Activated CD4-positive, alpha-beta T cell treated with anti-CD3 and anti-CD28 coated beads, Interleukin-2, amount 50 U/mL, for 16 hours (primary cell): ENCODE measurements at regions not wholly inside any gene's neighbourhood (a gene's known extent, or its start where the extent isn't known, plus 50 kb on each side); places are given as distances from the start of the nearest gene placed in this dataset.
"Not testable (repeated sequence)": the region's sequence is repeated elsewhere in the genome, so short reads cannot be mapped to it uniquely, and the experiment has no call there.

Experiments
- DNase-seq: peaks from one replicate; pipeline ENCODE4 v3.0.0-alpha.2; 2020

DNA sequence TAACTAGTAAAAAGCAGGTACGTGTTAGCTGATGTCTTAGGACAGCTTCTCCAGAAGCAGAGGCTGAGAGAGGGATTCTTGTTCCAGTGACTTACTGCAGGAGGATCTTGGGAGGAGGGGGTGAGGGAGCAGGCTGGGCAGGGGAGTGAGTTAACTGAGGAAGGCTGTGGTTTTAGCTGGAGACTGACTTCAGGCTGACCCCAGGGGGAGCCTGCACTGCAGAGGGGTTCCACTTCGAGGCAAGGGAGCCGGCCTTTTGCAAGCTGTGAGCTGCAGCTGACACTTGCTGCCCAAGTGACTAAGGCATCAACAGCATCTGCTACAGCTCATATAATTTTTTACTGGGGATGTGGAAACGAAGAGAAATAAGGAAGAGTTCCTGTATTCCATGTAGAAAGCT is 50.4 kb upstream of the SOD1 start:
- no peak for DNase-seq

DNA sequence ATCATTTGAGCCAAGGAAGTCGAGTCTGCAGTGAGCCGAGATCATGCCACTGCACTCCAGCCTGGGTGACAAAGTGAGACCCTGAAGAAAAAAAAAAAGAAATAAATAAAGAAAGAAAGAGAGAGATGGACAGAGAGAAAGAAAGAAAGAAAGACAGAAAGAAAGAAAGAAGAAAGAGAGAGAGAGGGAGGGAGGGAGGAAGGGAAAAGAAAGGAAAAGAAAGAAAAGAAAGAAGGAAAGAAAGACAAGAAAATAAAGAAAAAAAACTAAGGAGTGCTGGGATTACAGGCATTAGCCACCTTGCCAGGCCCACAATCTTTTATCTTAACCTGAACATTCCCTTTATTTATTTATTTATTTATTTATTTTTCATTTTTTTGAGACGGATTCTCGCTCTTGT is 51.7 kb upstream of the SOD1 start:
- DNase-seq = no peak

DNA sequence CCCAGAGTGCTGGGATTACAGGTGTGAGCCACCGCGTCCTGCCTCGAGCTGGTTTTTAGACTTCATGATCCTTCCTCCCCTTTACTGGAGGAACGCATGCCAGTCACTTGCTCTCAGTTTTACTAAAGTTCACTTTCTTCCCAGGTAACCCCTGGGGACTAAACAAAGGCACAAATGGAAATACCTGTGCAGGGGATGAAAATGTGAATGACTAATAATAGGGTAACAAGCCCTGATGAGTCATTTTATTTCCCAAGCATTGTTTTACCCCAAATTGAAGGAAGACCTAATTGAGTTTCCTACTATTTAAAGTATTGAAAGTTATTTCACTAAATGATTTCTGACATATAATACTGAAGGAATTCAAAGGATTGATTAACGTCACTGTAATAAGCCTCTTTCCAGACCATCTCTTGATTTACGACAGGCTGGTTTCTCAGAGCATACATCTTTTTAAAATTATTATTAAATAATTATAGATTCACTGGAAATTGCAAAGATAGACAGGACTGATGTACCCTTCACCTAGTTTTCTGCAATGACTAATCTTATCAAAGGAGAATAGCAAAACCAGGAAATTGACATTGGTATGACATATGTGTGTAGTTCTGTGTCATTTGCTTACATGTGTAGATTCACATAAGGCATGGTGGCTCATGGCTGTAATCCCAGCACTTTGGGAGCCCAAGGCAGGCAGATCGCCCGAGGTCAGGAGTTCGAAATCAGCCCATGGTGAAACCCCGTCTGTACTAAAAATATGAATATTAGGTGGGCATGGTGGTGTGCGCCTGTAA is 53.2 kb upstream of the SOD1 start:
- DNase-seq = no peak

- peak; percentile 66 for DNase-seq
Measured at GRCh38 chr21:31604591-31605190, 54.8 kb upstream of the SOD1 start.

GRCh38 chr21:31599563-31599962 is 59.9 kb upstream of the SOD1 start:
- no peak for DNase-seq

GRCh38 chr21:31599013-31599412 is 60.5 kb upstream of the SOD1 start:
- no peak for DNase-seq

GRCh38 chr21:31597683-31598082 is 61.8 kb upstream of the SOD1 start:
- DNase-seq = no peak

DNA sequence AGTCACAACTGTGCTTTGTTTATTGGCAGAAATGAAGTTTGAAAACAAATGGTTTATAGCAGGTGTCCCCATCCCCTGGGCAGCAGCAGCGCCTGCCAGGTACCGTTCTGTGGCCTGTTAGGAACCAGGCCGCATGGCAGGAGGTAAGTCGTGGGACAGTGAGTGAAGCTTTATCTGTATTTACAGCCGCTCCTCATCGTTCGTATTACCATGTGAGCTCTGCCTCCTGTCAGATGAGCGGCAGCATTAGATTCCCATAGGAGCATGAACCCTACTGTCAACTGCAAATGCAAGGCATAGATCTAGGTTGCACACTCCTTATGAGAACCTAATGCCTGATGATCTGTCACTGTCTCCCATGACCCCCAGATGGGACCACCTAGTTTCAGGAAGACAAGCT is 63.4 kb upstream of the SOD1 start:
- DNase-seq = no peak

DNA sequence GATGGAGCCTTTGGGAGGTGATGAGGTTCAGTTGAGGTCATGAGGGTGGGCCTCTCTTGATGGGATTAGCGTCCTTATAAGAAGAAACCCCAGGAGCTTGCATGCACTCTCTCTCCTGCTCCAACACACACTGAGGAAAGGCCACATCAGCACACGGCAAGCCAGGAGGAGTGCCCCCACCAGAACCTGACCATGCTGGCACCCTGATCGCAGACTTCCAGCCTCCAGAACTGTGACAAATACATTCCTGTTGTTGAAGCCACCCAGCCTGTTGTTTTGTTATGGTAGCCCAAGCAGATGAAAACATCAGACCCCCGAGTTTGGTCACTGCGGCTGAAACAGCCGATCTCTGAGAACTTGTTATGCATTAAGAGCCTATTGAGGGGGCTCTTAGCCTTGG is 64.8 kb upstream of the SOD1 start:
- no peak for DNase-seq

GRCh38 chr21:31594279-31594678 is 65.2 kb upstream of the SOD1 start:
- no peak for DNase-seq

DNA sequence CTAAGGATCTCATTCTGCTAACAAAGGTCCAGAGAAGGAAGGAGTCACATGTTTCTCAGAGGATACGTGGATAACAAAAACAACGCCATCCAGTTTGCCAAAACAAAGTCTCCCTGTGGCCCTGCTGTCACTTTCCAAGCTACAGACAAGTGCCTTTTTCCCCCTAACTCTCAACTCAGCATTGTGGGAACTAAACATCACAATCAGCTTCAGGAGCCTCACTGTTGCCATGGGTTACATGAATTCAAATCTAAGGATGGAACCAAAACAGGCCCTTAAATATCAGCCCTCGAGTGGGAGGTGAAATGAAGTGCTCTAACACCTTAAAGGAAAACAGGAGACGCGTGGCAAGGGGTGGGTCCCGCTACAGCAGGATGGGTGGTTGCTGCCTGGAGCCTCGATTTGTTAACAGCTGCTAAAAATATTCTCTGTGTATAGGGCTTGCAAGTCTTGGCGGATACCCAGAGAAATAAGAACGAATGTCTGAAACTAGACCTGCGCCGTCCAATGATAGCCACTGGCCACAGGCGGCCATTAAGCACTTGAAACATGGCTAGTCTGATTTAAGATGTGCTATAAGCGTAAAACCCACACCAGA is 66.4 kb upstream of the SOD1 start:
- DNase-seq = no peak

DNA sequence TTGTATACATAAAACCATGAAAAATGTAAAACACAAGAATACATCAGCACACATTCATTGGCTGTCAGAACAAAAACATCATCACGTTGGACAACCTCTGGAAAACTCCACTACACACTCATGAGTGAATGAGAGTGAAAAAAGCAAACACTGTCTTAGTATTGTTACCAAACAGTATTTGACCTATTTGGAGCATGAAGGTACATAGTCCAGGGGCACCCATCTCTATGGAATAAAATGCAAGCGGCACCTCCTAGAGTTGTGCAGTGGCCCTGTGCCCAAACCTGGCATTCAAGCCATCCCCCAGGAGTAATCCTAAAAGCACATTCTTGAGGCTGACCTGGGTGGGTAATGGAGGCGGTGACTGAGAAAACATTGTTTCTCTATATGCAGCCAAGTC is 67.0 kb upstream of the SOD1 start:
- no peak for DNase-seq

GRCh38 chr21:31589820-31590219 is 69.7 kb upstream of the SOD1 start:
- no peak for DNase-seq

GRCh38 chr21:31586118-31586517 is 73.4 kb upstream of the SOD1 start:
- DNase-seq = no peak

DNA sequence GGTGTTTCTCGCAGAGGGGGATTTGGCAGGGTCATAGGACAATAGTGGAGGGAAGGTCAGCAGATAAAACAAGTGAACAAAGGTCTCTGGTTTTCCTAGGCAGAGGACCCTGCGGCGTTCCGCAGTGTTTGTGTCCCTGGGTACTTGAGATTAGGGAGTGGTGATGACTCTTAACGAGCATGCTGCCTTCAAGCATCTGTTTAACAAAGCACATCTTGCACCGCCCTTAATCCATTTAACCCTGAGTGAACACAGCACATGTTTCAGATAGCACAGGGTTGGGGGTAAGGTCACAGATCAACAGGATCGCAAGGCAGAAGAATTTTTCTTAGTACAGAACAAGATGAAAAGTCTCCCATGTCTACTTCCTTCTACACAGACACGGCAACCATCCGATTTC is 75.6 kb upstream of the SOD1 start:
- DNase-seq = not testable (repeated sequence)

- DNase-seq = no peak
Measured at GRCh38 chr21:31583498-31583897, 76.0 kb upstream of the SOD1 start.

DNA sequence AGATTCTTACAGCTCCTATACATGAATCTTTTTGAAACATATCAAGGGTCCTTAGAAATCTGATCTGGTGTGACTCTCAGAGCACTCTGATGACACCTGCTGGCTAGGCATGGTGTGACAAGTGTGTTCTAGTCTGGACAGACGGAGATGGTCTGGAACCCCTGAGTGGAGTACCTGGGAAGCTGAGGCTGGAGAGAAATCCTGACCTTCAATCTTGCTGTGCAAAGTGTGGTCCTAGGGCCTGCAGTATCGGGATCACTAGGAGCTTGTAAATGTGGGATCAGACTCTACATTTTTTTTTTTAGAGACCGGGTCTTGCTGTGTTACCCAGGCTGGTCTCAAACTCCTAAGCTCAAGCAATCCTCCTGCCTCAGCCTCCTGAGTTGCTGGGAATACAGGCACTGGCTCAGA is 78.6 kb upstream of the SOD1 start:
- DNase-seq = peak; percentile 74

DNA sequence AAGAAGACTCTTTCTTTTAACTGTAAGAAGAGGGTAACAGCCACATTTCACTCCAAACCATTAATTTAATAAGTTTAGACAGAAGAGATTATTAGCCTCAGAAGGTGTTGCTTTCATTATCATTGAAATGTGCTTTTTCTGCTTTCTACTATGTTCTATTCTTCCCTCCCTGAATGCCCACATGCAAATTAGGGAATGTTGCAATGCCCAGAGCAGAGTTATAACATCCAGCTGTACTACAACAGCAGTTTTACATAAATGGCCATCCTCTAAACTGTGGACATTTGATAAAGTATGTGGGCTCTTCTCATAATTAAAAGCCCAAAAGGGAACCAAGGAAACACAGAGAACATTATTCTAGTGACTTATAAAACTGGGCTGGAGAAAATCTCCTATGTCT is 82.2 kb upstream of the SOD1 start:
- no peak for DNase-seq

DNA sequence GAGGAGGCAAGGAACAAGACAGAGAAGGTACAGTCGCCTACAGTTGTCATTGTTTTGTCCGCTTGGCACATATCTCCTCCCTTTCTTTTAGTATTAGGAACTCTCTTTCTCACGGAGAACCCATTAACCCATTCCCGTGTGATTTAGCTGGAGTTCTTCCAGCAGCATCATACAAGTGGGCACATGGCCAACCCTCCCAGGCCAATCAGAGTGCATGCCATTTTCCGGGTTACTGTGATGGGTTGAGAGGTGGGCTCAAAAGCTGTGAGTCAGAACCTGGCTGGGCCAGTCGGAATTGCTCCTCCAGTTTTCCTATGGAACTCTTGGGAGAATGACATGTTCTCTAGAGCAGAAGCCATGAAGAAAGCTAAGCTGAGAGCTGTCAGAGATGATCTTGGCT is 83.1 kb upstream of the SOD1 start:
- no peak for DNase-seq

GRCh38 chr21:31573217-31573616 is 86.3 kb upstream of the SOD1 start:
- DNase-seq = no peak

DNA sequence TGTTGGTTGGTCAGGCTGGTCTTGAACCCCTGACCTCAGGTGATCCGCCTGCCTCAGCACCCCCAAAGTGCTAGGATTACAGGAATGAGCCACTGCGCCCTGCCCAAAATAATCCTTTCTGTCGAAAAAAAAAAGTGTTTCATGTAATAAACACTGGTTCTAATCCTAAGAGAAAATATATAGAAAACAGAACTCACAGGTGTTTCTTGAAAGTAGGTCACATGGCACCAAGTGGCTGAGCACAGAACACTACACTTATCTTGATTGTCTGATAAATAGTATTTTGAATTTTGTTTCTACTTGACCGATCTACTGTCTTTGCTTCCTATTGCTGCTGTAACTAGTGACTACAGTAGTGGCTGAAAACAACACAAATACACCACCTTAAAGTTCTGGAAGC is 87.6 kb upstream of the SOD1 start:
- no peak for DNase-seq

GRCh38 chr21:31570824-31571566 is 88.5 kb upstream of the SOD1 start:
- no peak for DNase-seq

DNA sequence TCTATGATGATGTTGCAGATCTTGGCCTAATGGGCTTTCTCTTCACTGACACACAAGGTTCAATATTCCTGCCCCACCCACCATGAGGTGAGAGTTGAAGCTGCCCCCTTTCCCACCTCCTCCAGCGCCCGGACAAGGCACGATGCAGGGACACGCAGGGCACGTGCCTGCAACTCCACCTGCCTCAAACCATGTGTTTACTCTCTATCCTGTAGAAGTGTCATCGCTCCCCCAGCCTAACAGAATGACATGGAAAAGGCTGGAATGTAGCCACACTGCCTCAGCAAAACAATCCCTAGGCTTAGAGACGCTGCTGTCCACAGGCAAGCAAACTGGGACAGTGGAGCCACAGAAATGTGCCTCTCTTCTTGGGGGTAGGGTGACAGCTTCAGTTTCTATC is 92.9 kb upstream of the SOD1 start:
- no peak for DNase-seq

- DNase-seq = no peak
Measured at GRCh38 chr21:31566064-31566463, 93.4 kb upstream of the SOD1 start.
